Psoas muscle (tissue), 7 donors: ENCODE measurements at regions not wholly inside any gene's neighbourhood (a gene's known extent, or its start where the extent isn't known, plus 50 kb on each side); places are given as distances from the start of the nearest gene placed in this dataset.

Source experiments
- ATAC-seq, 4 donors: fragments of 200-7000 bp; cut with Tn5 transposase; one replicate each; pipeline ENCODE4 v1.9.1; 2020; ENCODE audit warnings: moderate library complexity in 3 of 4, mild to moderate bottlenecking in 2 of 4
- DNase-seq, 2 donors: peaks; one replicate each; pipeline ENCODE4 v3.0.0-alpha.2; 2020
- H3K27ac ChIP-seq: fragments of 200-600 bp; one replicate; pipeline ENCODE4 v1.8.0; 2022
- H3K27me3 ChIP-seq, 3 donors: fragments of 200-600 bp in 1 of 3; one replicate each; pipeline versions ENCODE4 v1.6.1 to v1.8.0; 2013 to 2022; ENCODE audit warnings: low read length in 2 of 3, mild to moderate bottlenecking in 2 of 3, moderate library complexity in 1 of 3; ENCODE audit not compliant: insufficient read depth in 3 of 3
- H3K36me3 ChIP-seq, 2 donors: fragments of 200-600 bp in 1 of 2; one replicate each; pipeline versions ENCODE4 v1.6.1 to v1.8.0; 2013 to 2022; ENCODE audit warnings: low read depth in 1 of 2, mild to moderate bottlenecking in 1 of 2, moderate library complexity in 1 of 2; ENCODE audit not compliant: insufficient read depth in 1 of 2
- H3K4me1 ChIP-seq: fragments of 200-600 bp; one replicate; pipeline ENCODE4 v1.8.0; 2022
- H3K4me3 ChIP-seq: fragments of 200-600 bp; one replicate; pipeline ENCODE4 v1.8.0; 2022; ENCODE audit warnings: mild to moderate bottlenecking
- H3K9me3 ChIP-seq: fragments of 200-600 bp; one replicate; pipeline ENCODE4 v1.8.0; 2022
- CTCF ChIP-seq: fragments of 200-600 bp; IDR thresholded peaks from one replicate; pipeline ENCODE4 v1.8.0; 2022; ENCODE audit warnings: antibody characterized with exemption
- WGBS, 3 donors: extraction: QIAGEN DNeasy Blood & Tissue Kit; methylation state at CpG; one replicate each; pipeline versions ENCODE4 v1.1.6 to v1.1.7; 2013; 5-methylcytosine and 5-hydroxymethylcytosine counted together
- intact Hi-C, 2 donors: fragments of 100-400 bp; cut with DNase I; formaldehyde crosslinking; loops; one replicate each; pipeline versions ENCODE4 v1.11.0 to v1.14.2; 2022
- donor health status: healthy with polysubstance abuse.
- donor health status: DM: no; HTN: no; CAD: no; lungs with moderate emphysema.
- donor health status: Bipolar disorder and iron deficiency.
- donor health status: healthy.
- donor health status: DM: yes; HTN: yes; CAD: no.
- donor health status: DM: no; HTN: no; CAD: no.
- donor health status: DM: yes; HTN: yes; CAD: no.

DNA sequence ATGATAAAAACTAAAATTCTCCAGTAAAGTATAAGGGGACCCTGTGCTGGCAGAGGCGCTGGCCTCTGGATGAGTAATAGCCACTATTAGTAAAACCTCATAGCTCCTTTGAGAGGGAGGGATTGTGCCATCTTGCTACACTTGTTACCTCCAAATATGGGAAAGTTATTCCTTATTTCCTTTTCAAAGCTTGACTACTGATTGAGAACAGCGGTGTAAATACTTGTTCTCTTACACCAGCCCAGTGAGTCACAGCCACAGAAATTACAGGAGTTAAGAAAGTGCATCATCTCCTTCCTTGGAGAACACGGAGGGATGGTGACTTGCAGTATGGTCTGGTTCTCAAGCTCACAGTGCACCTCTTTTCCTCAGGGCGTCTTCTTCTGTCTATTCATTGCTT is 379.0 kb downstream of the EFNB2 start:
- 80 to 96% (median 87%) methylated on average over 4 of the region's 4 CpGs for WGBS, 3 donors
- ATAC-seq (no peak), DNase-seq (no peak)
- Histone ChIP-seq H3K4me3 (no peak overlapping the region), H3K36me3 (no peaks in the 10 kb centered on the region), H3K27me3 (no peaks in the 10 kb centered on the region), H3K27ac (no peak overlapping the region), H3K4me1 (no peaks in the 10 kb centered on the region), H3K9me3 (no peaks in the 10 kb centered on the region)
- intact Hi-C loops: no loop called here
- no peak for TF ChIP-seq CTCF

DNA sequence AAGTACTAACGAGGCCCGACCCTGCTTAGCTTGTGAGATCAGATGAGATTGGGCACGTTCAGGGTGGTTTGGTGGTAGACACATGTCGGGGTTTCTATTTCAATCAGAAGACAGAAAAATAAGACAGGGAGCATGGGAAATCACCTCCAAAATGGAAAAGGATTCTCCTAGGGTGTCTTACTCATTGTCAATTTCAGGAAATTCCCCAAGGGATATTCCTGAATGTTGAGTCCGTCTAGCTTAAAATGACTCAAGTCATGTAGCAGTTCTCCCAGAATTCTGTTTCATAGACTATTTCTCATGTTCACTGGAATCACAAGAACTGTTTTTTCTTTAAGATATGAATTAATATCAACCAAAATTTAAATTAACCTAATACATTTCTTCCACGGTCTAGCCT is 380.1 kb downstream of the EFNB2 start:
- DNase-seq (no peak), ATAC-seq (no peak)
- H3K4me1 ChIP-seq: no peaks in the 10 kb centered on the region
- H3K27me3 ChIP-seq: no peaks in the 10 kb centered on the region
- H3K27ac ChIP-seq: no peak overlapping the region
- intact Hi-C loops: no loop called here
- no peaks in the 10 kb centered on the region for H3K36me3 ChIP-seq
- H3K4me3 ChIP-seq: no peak overlapping the region
- no peak for TF ChIP-seq CTCF
- H3K9me3 ChIP-seq: no peaks in the 10 kb centered on the region
- WGBS, 3 donors: 77 to 81% (median 80%) methylated on average over 6 of the region's 6 CpGs

- no peak overlapping the region for H3K4me3 ChIP-seq
- no peak overlapping the region for H3K27ac ChIP-seq
- intact Hi-C loops: no loop called here
- no peaks in the 10 kb centered on the region for H3K27me3 ChIP-seq
- H3K9me3 ChIP-seq: no peaks in the 10 kb centered on the region
- WGBS, 3 donors: 88 to 94% (median 91%) methylated on average over 1 of the region's 1 CpG
- H3K36me3 ChIP-seq: no peaks in the 10 kb centered on the region
- ATAC-seq: no peak
- TF ChIP-seq CTCF: no peak
- H3K4me1 ChIP-seq: no peaks in the 10 kb centered on the region
- no peak for DNase-seq
Measured at GRCh38 chr13:106153876-106154275, 381.6 kb downstream of the EFNB2 start.

- no peak overlapping the region for H3K27ac ChIP-seq
- WGBS, 3 donors: 91 to 92% (median 92%) methylated on average over 9 of the region's 9 CpGs
- H3K36me3 ChIP-seq: no peaks in the 10 kb centered on the region
- intact Hi-C loops: no loop called here
- no peak for TF ChIP-seq CTCF
- no peaks in the 10 kb centered on the region for H3K9me3 ChIP-seq
- no peak for ATAC-seq
- DNase-seq: no peak
- no peaks in the 10 kb centered on the region for H3K27me3 ChIP-seq
- no peak overlapping the region for H3K4me3 ChIP-seq
- no peaks in the 10 kb centered on the region for H3K4me1 ChIP-seq
Measured at GRCh38 chr13:106153041-106153440, 382.4 kb downstream of the EFNB2 start.

- no peak for DNase-seq
- Histone ChIP-seq H3K4me1 (no peaks in the 10 kb centered on the region), H3K4me3 (no peak overlapping the region), H3K27me3 (no peaks in the 10 kb centered on the region), H3K9me3 (no peaks in the 10 kb centered on the region), H3K36me3 (no peaks in the 10 kb centered on the region), H3K27ac (no peak overlapping the region)
- no peak for TF ChIP-seq CTCF
- intact Hi-C loops: no loop called here
- no peak for ATAC-seq
- 81 to 93% (median 86%) methylated on average over 3 of the region's 3 CpGs for WGBS, 3 donors
Measured at GRCh38 chr13:106152047-106152446, 383.4 kb downstream of the EFNB2 start.
